H1 (cell line): ENCODE measurements at regions not wholly inside any gene's neighbourhood (a gene's known extent, or its start where the extent isn't known, plus 50 kb on each side); places are given as distances from the start of the nearest gene placed in this dataset.

Experiments used
- CTCF ChIA-PET: fragments of 300-600 bp; sonication (Branson Sonifier 250); formaldehyde crosslinking; loops from one replicate; lab custom pipeline; 2021; ENCODE audit not compliant: partially characterized antibody; lab: Charles Lee
- POLR2A ChIA-PET: fragments of 300-600 bp; sonication (Branson Sonifier 250); formaldehyde crosslinking; loops from one replicate; lab custom pipeline; 2021; ENCODE audit warnings: inconsistent platforms; ENCODE audit not compliant: partially characterized antibody; lab: Charles Lee
- DNase-seq, 2 experiments: peaks; one replicate each; pipeline versions ENCODE4 v3.0.0 to v3.0.0-alpha.2; 2010 to 2022; ENCODE audit warnings: low spot score in 2 of 2, low read depth in 1 of 2, mixed read lengths in 1 of 2
- FAIRE-seq: peaks from 2 replicates; lab custom pipeline; 2011; peaks lifted over from hg19 to GRCh38; lab: Jason Lieb, UNC
- H2AFZ ChIP-seq: 2 replicates; pipeline ENCODE4 v1.8.1; 2012; ENCODE audit warnings: low read length, inconsistent platforms
- H2AK5ac ChIP-seq: 2 replicates; pipeline ENCODE4 v1.6.1; 2013; ENCODE audit warnings: low read depth, low read length
- H2BK120ac ChIP-seq: replicated peaks from 2 replicates; pipeline ENCODE3; 2013; ENCODE audit warnings: low read depth, low read length, inconsistent platforms
- H2BK12ac ChIP-seq: 2 replicates; pipeline ENCODE4 v1.6.1; 2013; ENCODE audit warnings: low read depth, low read length
- H2BK15ac ChIP-seq: 2 replicates; pipeline ENCODE4 v1.6.1; 2013; ENCODE audit warnings: low read length
- H2BK20ac ChIP-seq: 2 replicates; pipeline ENCODE4 v1.6.1; 2013; ENCODE audit warnings: low read length
- H2BK5ac ChIP-seq: 2 replicates; pipeline ENCODE4 v1.6.1; 2013; ENCODE audit warnings: low read depth, low read length
- H3K14ac ChIP-seq: 2 replicates; pipeline ENCODE4 v1.6.1; 2013; ENCODE audit warnings: inconsistent platforms; ENCODE audit not compliant: insufficient read length
- H3K18ac ChIP-seq: 2 replicates; pipeline ENCODE4 v1.6.1; 2013; ENCODE audit warnings: low read length; ENCODE audit errors: extremely low read depth
- H3K23ac ChIP-seq: 2 replicates; pipeline ENCODE4 v1.6.1; 2013; ENCODE audit warnings: inconsistent platforms; ENCODE audit not compliant: insufficient read length
- H3K23me2 ChIP-seq: 2 replicates; pipeline ENCODE4 v1.6.1; 2013; ENCODE audit warnings: low read depth, low read length
- H3K27ac ChIP-seq: 2 replicates; pipeline ENCODE4 v1.6.1; 2011; ENCODE audit warnings: low read depth, low read length, inconsistent platforms
- H3K27me3 ChIP-seq, 4 experiments: replicated peaks in 1 of 4; 1 replicate in 1 of 4; 2 replicates in 3 of 4; pipeline versions ENCODE4 v1.6.1 to v1.8.1; 2011 to 2013; ENCODE audit warnings: low read length in 3 of 4, mild to moderate bottlenecking in 3 of 4, inconsistent platforms in 2 of 4, mixed read lengths in 2 of 4, moderate library complexity in 1 of 4; ENCODE audit not compliant: control insufficient read depth in 3 of 4, insufficient read depth in 3 of 4; ENCODE audit errors: extremely low read depth in 1 of 4
- H3K36me3 ChIP-seq, 4 experiments: 2 replicates each; pipeline versions ENCODE4 v1.6.1 to v1.8.1; 2011 to 2013; ENCODE audit warnings: mild to moderate bottlenecking in 4 of 4, low read length in 3 of 4, moderate library complexity in 2 of 4, control low read depth in 1 of 4, inconsistent platforms in 1 of 4; ENCODE audit not compliant: insufficient read depth in 4 of 4, control insufficient read depth in 2 of 4
- H3K4ac ChIP-seq: replicated peaks from 2 replicates; pipeline ENCODE3; 2013; ENCODE audit warnings: low read length, low read depth, mixed read lengths, inconsistent platforms; ENCODE audit not compliant: insufficient read length
- H3K4me1 ChIP-seq, 4 experiments: replicated peaks in 1 of 4; 1 replicate in 1 of 4; 2 replicates in 3 of 4; pipeline versions ENCODE4 v1.6.1 to v1.8.1; 2011 to 2013; ENCODE audit warnings: low read length in 3 of 4, inconsistent platforms in 2 of 4, mixed read lengths in 1 of 4; ENCODE audit not compliant: insufficient read depth in 4 of 4, control insufficient read depth in 3 of 4
- H3K4me2 ChIP-seq, 2 experiments: 2 replicates each; pipeline versions ENCODE4 v1.6.1 to v1.8.1; 2011 to 2013; ENCODE audit warnings: low read depth in 2 of 2, low read length in 2 of 2, control low read depth in 1 of 2, inconsistent platforms in 1 of 2, mild to moderate bottlenecking in 1 of 2; ENCODE audit not compliant: insufficient read depth in 1 of 2
- H3K4me3 ChIP-seq, 4 experiments: fragments of 200-600, 300-600 bp in 1 of 4; sonication (generic), shearing (Covaris generic), sonication (Bioruptor Twin) in 1 of 4; 2 replicates each; pipeline versions ENCODE4 v1.5.1 to v1.8.1; 2011 to 2016; ENCODE audit warnings: low read length in 4 of 4, low read depth in 3 of 4, control low read depth in 2 of 4, inconsistent platforms in 2 of 4, mild to moderate bottlenecking in 2 of 4, mixed read lengths in 1 of 4, moderate library complexity in 1 of 4; ENCODE audit not compliant: insufficient read depth in 2 of 4; ENCODE audit errors: extremely low read depth in 1 of 4
- H3K56ac ChIP-seq: replicated peaks from 2 replicates; pipeline ENCODE3; 2013; ENCODE audit warnings: low read depth, mild to moderate bottlenecking, mixed read lengths, low read length, inconsistent platforms; ENCODE audit not compliant: insufficient read length
- H3K79me1 ChIP-seq: 2 replicates; pipeline ENCODE4 v1.6.1; 2013; ENCODE audit warnings: low read depth, low read length, control low read depth
- H3K79me2 ChIP-seq, 2 experiments: 2 replicates each; pipeline versions ENCODE4 v1.6.1 to v1.8.1; 2012 to 2013; ENCODE audit warnings: low read length in 2 of 2, mild to moderate bottlenecking in 2 of 2, inconsistent platforms in 1 of 2; ENCODE audit not compliant: insufficient read depth in 2 of 2, control insufficient read depth in 1 of 2
- H3K9ac ChIP-seq, 4 experiments: replicated peaks in 1 of 4; 1 replicate in 1 of 4; 2 replicates in 3 of 4; pipeline versions ENCODE4 v1.6.1 to v1.8.1; 2011 to 2013; ENCODE audit warnings: low read depth in 3 of 4, low read length in 3 of 4, control low read depth in 2 of 4, mild to moderate bottlenecking in 2 of 4, moderate library complexity in 2 of 4, inconsistent platforms in 1 of 4; ENCODE audit errors: extremely low read depth in 1 of 4
- H3K9me3 ChIP-seq, 2 experiments: 2 replicates each; pipeline versions ENCODE4 v1.6.1 to v1.8.1; 2012 to 2013; ENCODE audit warnings: mild to moderate bottlenecking in 2 of 2, moderate library complexity in 2 of 2, control low read depth in 1 of 2, inconsistent platforms in 1 of 2, low read depth in 1 of 2, low read length in 1 of 2, mixed read lengths in 1 of 2; ENCODE audit not compliant: insufficient read depth in 2 of 2
- H4K20me1 ChIP-seq, 2 experiments: replicated peaks in 1 of 2; 2 replicates each; pipeline versions ENCODE3 to v1.8.1; 2011 to 2013; ENCODE audit warnings: inconsistent platforms in 2 of 2, low read length in 2 of 2, mild to moderate bottlenecking in 1 of 2; ENCODE audit not compliant: insufficient read depth in 2 of 2, control insufficient read depth in 1 of 2
- H4K5ac ChIP-seq: 2 replicates; pipeline ENCODE4 v1.6.1; 2013; ENCODE audit warnings: low read length, low read depth, mixed read lengths, inconsistent platforms; ENCODE audit not compliant: insufficient read length
- H4K8ac ChIP-seq: 2 replicates; pipeline ENCODE4 v1.8.0; 2013; ENCODE audit warnings: mild to moderate bottlenecking, moderate library complexity, low read length, inconsistent platforms; ENCODE audit not compliant: insufficient read depth; ENCODE audit errors: extremely low read depth
- H4K91ac ChIP-seq: replicated peaks from 2 replicates; pipeline ENCODE3; 2013; ENCODE audit warnings: low read length, mixed read lengths, inconsistent platforms; ENCODE audit not compliant: insufficient read length
- CBX8 ChIP-seq: fragments of 300-800, 300-1000 bp; sonication (generic); IDR thresholded peaks from 2 replicates; pipeline ENCODE4 v1.7.1; 2016; ENCODE audit warnings: low read depth, low read length, borderline replicate concordance
- FOSL1 ChIP-seq: IDR thresholded peaks from 2 replicates; pipeline ENCODE4 v1.6.1; 2011; ENCODE audit warnings: mild to moderate bottlenecking, low read depth, low read length, moderate library complexity; ENCODE audit not compliant: insufficient read depth
- JUN ChIP-seq: IDR thresholded peaks from 2 replicates; pipeline ENCODE4 v1.6.1; 2011; ENCODE audit warnings: low read depth, mild to moderate bottlenecking, improper control_type of control experiment, low read length
- RAD21 ChIP-seq, 2 experiments: IDR thresholded peaks in 1 of 2; conservative IDR thresholded peaks in 1 of 2; 2 replicates each; pipeline ENCODE4 v1.6.1; 2011; ENCODE audit warnings: low read depth in 2 of 2, low read length in 2 of 2, improper control_type of control experiment in 1 of 2, inconsistent platforms in 1 of 2, mild to moderate bottlenecking in 1 of 2, moderate library complexity in 1 of 2
- SIX5 ChIP-seq: IDR thresholded peaks from 2 replicates; pipeline ENCODE4 v1.6.1; 2011; ENCODE audit warnings: mild to moderate bottlenecking, low read depth, low read length
- TBP ChIP-seq: IDR thresholded peaks from 2 replicates; pipeline ENCODE4 v1.6.1; 2011; ENCODE audit warnings: low read depth, low read length, improper control_type of control experiment
- WGBS, 2 experiments: shearing (Covaris generic) in 1 of 2; methylation state at CpG; one replicate each; pipeline versions ENCODE4 v1.1.6 to v1.1.7; 2013 to 2015; ENCODE audit warnings: low lambda C conversion rate in 2 of 2, mixed read lengths in 2 of 2, inconsistent platforms in 1 of 2, low coverage in 1 of 2, missing lambda C conversion rate in 1 of 2; ENCODE audit not compliant: insufficient replicate concordance in 2 of 2, insufficient coverage in 1 of 2, insufficient read length in 1 of 2; ENCODE audit errors: extremely low coverage in 1 of 2, missing lambda C conversion rate in 1 of 2; 5-methylcytosine and 5-hydroxymethylcytosine counted together
- TF ChIP-seq, protein P1 (sequence below): IDR thresholded peaks from 2 replicates; pipeline ENCODE4 v1.6.1; 2011; ENCODE audit warnings: low read length, improper control_type of control experiment
- TF ChIP-seq, protein P2 (sequence below), 3 experiments: IDR thresholded peaks; 1 replicate in 2 of 3; 2 replicates in 1 of 3; pipeline versions ENCODE4 v1.5.1 to v1.6.1; 2011; ENCODE audit warnings: low read length in 3 of 3, mild to moderate bottlenecking in 3 of 3, inconsistent platforms in 2 of 3, low read depth in 1 of 3, moderate library complexity in 1 of 3; ENCODE audit not compliant: insufficient read depth in 1 of 3; ENCODE audit errors: control extremely low read depth in 1 of 3

DNA sequence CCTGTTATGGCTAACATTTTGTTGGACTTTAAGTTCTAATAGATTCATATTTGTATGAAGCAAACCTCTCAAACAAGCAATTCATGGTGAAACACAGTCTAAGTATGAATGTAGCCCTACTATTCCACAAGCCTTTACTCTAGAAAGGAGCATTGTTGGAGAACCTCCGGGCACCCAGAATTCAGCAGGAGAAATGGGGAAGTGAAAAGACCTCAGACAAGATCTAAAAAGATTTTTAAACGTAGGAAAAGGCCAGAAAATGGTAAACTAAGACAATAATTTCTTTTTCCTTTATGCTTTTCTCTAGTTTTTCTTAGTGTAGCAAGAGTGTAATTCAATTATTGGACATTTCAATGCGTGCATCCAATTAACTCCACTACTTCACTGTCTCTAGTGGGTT, 426.4 kb downstream of the INSC start:
- no peak overlapping the region for H3K4me3 ChIP-seq
- H3K4me1 ChIP-seq, result peaks cover 0 to 3% (median 0%) of the 10 kb centered on the region in 4 experiments; a peak in 2 of 7 replicates
- no peak overlapping the region for H3K9ac ChIP-seq
- no peak overlapping the region for H3K27ac ChIP-seq
- H3K9me3 ChIP-seq, result no peaks in the 10 kb centered on the region
- H2BK15ac ChIP-seq, result no peak overlapping the region
- no peak overlapping the region for H2AFZ ChIP-seq
- no peak overlapping the region for H2BK12ac ChIP-seq
- H2AK5ac ChIP-seq, result no peak overlapping the region
- H2BK20ac ChIP-seq, result no peak overlapping the region
- H2BK5ac ChIP-seq, result no peak overlapping the region
- H3K36me3 ChIP-seq, result no peaks in the 10 kb centered on the region
- no peaks in the 10 kb centered on the region for H4K20me1 ChIP-seq
- ChIA-PET CTCF (no interaction called here), POLR2A (no interaction called here)
- H3K23me2 ChIP-seq, result no peaks in the 10 kb centered on the region
- H3K27me3 ChIP-seq, result no peaks in the 10 kb centered on the region
- H4K91ac ChIP-seq, result no peak overlapping the region
- no peak overlapping the region for H3K18ac ChIP-seq
- no peak overlapping the region for H3K14ac ChIP-seq
- DNase-seq (no peak), FAIRE-seq (no peak)
- no peaks in the 10 kb centered on the region for H3K79me1 ChIP-seq
- H3K79me2 ChIP-seq, result no peaks in the 10 kb centered on the region
- H3K23ac ChIP-seq, result no peak overlapping the region
- H2BK120ac ChIP-seq, result no peak overlapping the region
- H4K5ac ChIP-seq, result no peak overlapping the region
- H3K4ac ChIP-seq, result no peak overlapping the region
- 93% methylated on average over 3 of the region's 3 CpGs; no CpG with 5 or more reads in 1 of the 2 experiments for WGBS, 2 experiments
- no peak overlapping the region for H3K4me2 ChIP-seq
- no peak overlapping the region for H4K8ac ChIP-seq
- TF ChIP-seq SIX5 (no peak), TBP (no peak), RAD21 (IDR thresholded peaks at IDR 0.05 in 1 of 2, conservative IDR thresholded peaks at IDR 0.05 in 1 of 2; ENCODE audit: low read depth in 2 of 2, low read length in 2 of 2) (no peak), FOSL1 (no peak), JUN (no peak), CBX8 (no peak)
- TF ChIP-seq, protein P1, sequence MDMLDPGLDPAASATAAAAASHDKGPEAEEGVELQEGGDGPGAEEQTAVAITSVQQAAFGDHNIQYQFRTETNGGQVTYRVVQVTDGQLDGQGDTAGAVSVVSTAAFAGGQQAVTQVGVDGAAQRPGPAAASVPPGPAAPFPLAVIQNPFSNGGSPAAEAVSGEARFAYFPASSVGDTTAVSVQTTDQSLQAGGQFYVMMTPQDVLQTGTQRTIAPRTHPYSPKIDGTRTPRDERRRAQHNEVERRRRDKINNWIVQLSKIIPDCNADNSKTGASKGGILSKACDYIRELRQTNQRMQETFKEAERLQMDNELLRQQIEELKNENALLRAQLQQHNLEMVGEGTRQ, result no peak
- TF ChIP-seq, protein P2, sequence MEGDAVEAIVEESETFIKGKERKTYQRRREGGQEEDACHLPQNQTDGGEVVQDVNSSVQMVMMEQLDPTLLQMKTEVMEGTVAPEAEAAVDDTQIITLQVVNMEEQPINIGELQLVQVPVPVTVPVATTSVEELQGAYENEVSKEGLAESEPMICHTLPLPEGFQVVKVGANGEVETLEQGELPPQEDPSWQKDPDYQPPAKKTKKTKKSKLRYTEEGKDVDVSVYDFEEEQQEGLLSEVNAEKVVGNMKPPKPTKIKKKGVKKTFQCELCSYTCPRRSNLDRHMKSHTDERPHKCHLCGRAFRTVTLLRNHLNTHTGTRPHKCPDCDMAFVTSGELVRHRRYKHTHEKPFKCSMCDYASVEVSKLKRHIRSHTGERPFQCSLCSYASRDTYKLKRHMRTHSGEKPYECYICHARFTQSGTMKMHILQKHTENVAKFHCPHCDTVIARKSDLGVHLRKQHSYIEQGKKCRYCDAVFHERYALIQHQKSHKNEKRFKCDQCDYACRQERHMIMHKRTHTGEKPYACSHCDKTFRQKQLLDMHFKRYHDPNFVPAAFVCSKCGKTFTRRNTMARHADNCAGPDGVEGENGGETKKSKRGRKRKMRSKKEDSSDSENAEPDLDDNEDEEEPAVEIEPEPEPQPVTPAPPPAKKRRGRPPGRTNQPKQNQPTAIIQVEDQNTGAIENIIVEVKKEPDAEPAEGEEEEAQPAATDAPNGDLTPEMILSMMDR (IDR thresholded peaks at IDR 0.05; ENCODE audit: control extremely low read depth in 1 of 3, insufficient read depth in 1 of 3, low read depth in 1 of 3, low read length in 3 of 3), result no peak
- no peak overlapping the region for H3K56ac ChIP-seq
